ENCODE measurements at regions not wholly inside any gene's neighbourhood (a gene's known extent, or its start where the extent isn't known, plus 50 kb on each side); places are given as distances from the start of the nearest gene placed in this dataset.

DNA sequence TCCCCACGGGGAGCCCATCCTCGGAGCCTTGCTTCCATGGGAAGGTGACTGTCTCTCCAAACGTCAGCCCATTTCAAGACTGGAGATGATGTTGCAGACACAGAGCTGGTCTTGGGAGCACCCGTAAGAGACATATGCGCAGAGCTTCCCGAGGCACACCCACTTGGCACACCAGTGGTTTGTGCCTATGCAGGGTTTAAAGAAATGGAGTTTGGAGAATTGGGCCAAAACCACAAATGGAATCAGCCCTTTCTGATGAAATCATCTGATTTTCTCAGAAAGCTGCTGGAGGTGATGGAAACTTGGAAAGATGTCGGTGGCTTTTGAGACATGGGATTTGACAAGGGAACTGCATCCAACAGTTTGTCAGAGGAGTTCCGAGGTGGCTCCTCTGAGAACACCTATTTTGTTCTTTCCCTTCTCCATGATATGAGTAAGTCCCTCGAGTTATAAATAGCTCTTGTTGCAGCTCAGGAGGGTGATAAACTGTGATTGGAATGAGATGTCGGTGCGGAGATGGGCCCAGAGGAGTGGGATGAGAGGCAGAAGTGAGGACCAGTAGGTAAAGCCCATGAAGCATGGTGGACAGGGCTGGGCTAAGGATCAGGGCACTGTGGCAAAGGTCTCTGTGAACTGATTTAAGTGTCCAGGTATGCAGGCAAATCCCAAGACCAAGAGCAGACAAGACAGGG is 225.7 kb downstream of the ACKR3 start:
- Histone ChIP-seq H3K27me3 (ENCODE audit: control insufficient read depth in 3 of 3, insufficient read depth in 3 of 3, low read length in 2 of 3) (no peaks in the 10 kb centered on the region), H3K9me3 (ENCODE audit: control insufficient read depth in 4 of 4, insufficient read depth in 3 of 4, low read length in 3 of 4) (no peaks in the 10 kb centered on the region), H3K9ac (ENCODE audit: insufficient read depth in 1 of 2, low read length in 2 of 2) (no peak overlapping the region), H3K4me3 (no peak overlapping the region), H3K27ac (ENCODE audit: low read depth in 1 of 2, low read length in 1 of 2) (no peak overlapping the region), H3K4me1 (ENCODE audit: control insufficient read depth in 5 of 5, insufficient read depth in 5 of 5, low read length in 5 of 5) (peaks cover 0 to 14% (median 0%) of the 10 kb centered on the region in 5 donors), H3K36me3 (ENCODE audit: control insufficient read depth in 4 of 4, insufficient read depth in 4 of 4, low read length in 4 of 4) (no peaks in the 10 kb centered on the region)
- 91 to 92% methylated on average over 11 of the region's 11 CpGs for WGBS, 2 donors
- DNase-seq (no peak), ATAC-seq (ENCODE audit: insufficient read depth, low FRiP score) (no peak)
- TF ChIP-seq, protein P1, sequence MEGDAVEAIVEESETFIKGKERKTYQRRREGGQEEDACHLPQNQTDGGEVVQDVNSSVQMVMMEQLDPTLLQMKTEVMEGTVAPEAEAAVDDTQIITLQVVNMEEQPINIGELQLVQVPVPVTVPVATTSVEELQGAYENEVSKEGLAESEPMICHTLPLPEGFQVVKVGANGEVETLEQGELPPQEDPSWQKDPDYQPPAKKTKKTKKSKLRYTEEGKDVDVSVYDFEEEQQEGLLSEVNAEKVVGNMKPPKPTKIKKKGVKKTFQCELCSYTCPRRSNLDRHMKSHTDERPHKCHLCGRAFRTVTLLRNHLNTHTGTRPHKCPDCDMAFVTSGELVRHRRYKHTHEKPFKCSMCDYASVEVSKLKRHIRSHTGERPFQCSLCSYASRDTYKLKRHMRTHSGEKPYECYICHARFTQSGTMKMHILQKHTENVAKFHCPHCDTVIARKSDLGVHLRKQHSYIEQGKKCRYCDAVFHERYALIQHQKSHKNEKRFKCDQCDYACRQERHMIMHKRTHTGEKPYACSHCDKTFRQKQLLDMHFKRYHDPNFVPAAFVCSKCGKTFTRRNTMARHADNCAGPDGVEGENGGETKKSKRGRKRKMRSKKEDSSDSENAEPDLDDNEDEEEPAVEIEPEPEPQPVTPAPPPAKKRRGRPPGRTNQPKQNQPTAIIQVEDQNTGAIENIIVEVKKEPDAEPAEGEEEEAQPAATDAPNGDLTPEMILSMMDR (IDR thresholded peaks at IDR 0.05; ENCODE audit: control extremely low read depth, extremely low read depth) = no peak

GRCh38 chr2:236795861-236796219 is 226.2 kb downstream of the ACKR3 start:
- Histone ChIP-seq H3K36me3 (ENCODE audit: control insufficient read depth in 4 of 4, insufficient read depth in 4 of 4, low read length in 4 of 4) (no peaks in the 10 kb centered on the region), H3K27me3 (ENCODE audit: control insufficient read depth in 3 of 3, insufficient read depth in 3 of 3, low read length in 2 of 3) (no peaks in the 10 kb centered on the region), H3K4me3 (no peak overlapping the region), H3K9me3 (ENCODE audit: control insufficient read depth in 4 of 4, insufficient read depth in 3 of 4, low read length in 3 of 4) (no peaks in the 10 kb centered on the region), H3K27ac (ENCODE audit: low read depth in 1 of 2, low read length in 1 of 2) (no peak overlapping the region), H3K9ac (ENCODE audit: insufficient read depth in 1 of 2, low read length in 2 of 2) (no peak overlapping the region), H3K4me1 (ENCODE audit: control insufficient read depth in 5 of 5, insufficient read depth in 5 of 5, low read length in 5 of 5) (peaks cover 0 to 14% (median 0%) of the 10 kb centered on the region in 5 donors)
- DNase-seq (no peak), ATAC-seq (ENCODE audit: insufficient read depth, low FRiP score) (no peak)
- TF ChIP-seq, protein P1 (IDR thresholded peaks at IDR 0.05; ENCODE audit: control extremely low read depth, extremely low read depth) = no peak
- 97% methylated on average over 8 of the region's 8 CpGs for WGBS, 2 donors

DNA sequence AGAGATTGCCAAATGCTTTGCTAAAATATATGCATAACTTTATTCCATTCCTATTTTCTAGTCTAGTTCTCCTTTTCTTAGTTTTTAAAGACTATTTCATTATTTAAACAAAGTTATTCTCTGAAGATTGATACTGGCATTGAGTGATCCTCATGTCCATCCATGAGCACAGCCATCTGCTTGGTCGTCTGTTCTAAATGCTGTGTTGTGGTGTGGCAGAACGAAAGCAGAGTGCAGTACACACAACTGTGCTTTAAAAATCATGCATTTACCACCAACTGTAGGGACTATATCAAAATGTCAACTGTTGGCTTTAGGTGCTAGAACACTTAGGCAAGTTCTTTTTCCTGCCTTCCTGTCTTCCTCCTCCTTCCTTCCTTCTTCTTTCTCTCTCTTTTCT is 226.6 kb downstream of the ACKR3 start:
- Histone ChIP-seq H3K4me1 (ENCODE audit: control insufficient read depth in 5 of 5, insufficient read depth in 5 of 5, low read length in 5 of 5) (peaks cover 0 to 14% (median 0%) of the 10 kb centered on the region in 5 donors), H3K9me3 (ENCODE audit: control insufficient read depth in 4 of 4, insufficient read depth in 3 of 4, low read length in 3 of 4) (no peaks in the 10 kb centered on the region), H3K27me3 (ENCODE audit: control insufficient read depth in 3 of 3, insufficient read depth in 3 of 3, low read length in 2 of 3) (no peaks in the 10 kb centered on the region), H3K9ac (ENCODE audit: insufficient read depth in 1 of 2, low read length in 2 of 2) (no peak overlapping the region), H3K27ac (ENCODE audit: low read depth in 1 of 2, low read length in 1 of 2) (no peak overlapping the region), H3K4me3 (no peak overlapping the region), H3K36me3 (ENCODE audit: control insufficient read depth in 4 of 4, insufficient read depth in 4 of 4, low read length in 4 of 4) (no peaks in the 10 kb centered on the region)
- TF ChIP-seq, protein P1 (IDR thresholded peaks at IDR 0.05; ENCODE audit: control extremely low read depth, extremely low read depth) = no peak
- ATAC-seq (ENCODE audit: insufficient read depth, low FRiP score) = no peak
- no peak for DNase-seq
- WGBS, 2 donors = 91 to 95% methylated on average over 2 of the region's 2 CpGs

DNA sequence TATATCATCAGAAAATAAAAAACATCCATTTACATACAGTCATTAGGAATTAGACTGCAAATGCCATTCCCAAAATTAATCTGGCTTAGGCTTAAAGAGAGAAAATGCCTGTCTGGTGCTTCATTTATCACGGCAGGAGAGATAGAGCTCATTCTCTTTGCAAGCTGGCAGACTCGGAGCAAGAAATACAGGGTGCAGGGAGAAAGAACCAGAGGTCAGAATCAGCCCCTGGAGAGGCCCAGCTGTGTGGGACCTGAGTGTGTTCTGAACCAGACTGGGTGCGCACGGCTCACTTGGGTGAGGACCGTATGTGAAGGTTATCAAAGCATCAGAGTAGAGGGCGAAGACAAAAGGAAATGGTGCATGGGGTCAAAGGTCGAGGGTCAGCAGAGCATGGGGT is 227.8 kb downstream of the ACKR3 start:
- no peak overlapping the region for H3K27ac ChIP-seq (ENCODE audit: low read depth in 1 of 2, low read length in 1 of 2)
- H3K27me3 ChIP-seq (ENCODE audit: control insufficient read depth in 3 of 3, insufficient read depth in 3 of 3, low read length in 2 of 3) = no peaks in the 10 kb centered on the region
- TF ChIP-seq, protein P1 (IDR thresholded peaks at IDR 0.05; ENCODE audit: control extremely low read depth, extremely low read depth) = no peak
- H3K4me3 ChIP-seq = no peak overlapping the region
- 77 to 87% methylated on average over 7 of the region's 7 CpGs for WGBS, 2 donors
- peaks cover 0 to 14% (median 0%) of the 10 kb centered on the region in 5 donors for H3K4me1 ChIP-seq (ENCODE audit: control insufficient read depth in 5 of 5, insufficient read depth in 5 of 5, low read length in 5 of 5)
- DNase-seq (no peak), ATAC-seq (ENCODE audit: insufficient read depth, low FRiP score) (no peak)
- H3K36me3 ChIP-seq (ENCODE audit: control insufficient read depth in 4 of 4, insufficient read depth in 4 of 4, low read length in 4 of 4) = no peaks in the 10 kb centered on the region
- H3K9ac ChIP-seq (ENCODE audit: insufficient read depth in 1 of 2, low read length in 2 of 2) = no peak overlapping the region
- no peaks in the 10 kb centered on the region for H3K9me3 ChIP-seq (ENCODE audit: control insufficient read depth in 4 of 4, insufficient read depth in 3 of 4, low read length in 3 of 4)
